ENCODE measurements at regions not wholly inside any gene's neighbourhood (a gene's known extent, or its start where the extent isn't known, plus 50 kb on each side); places are given as distances from the start of the nearest gene placed in this dataset.

- TF ChIP-seq POLR2A (IDR thresholded peaks at IDR 0.05) (no peak), POLR2AphosphoS5 (IDR thresholded peaks at IDR 0.05) (no peak), EP300 (IDR thresholded peaks at IDR 0.05) (no peak)
- TF ChIP-seq, protein P1, sequence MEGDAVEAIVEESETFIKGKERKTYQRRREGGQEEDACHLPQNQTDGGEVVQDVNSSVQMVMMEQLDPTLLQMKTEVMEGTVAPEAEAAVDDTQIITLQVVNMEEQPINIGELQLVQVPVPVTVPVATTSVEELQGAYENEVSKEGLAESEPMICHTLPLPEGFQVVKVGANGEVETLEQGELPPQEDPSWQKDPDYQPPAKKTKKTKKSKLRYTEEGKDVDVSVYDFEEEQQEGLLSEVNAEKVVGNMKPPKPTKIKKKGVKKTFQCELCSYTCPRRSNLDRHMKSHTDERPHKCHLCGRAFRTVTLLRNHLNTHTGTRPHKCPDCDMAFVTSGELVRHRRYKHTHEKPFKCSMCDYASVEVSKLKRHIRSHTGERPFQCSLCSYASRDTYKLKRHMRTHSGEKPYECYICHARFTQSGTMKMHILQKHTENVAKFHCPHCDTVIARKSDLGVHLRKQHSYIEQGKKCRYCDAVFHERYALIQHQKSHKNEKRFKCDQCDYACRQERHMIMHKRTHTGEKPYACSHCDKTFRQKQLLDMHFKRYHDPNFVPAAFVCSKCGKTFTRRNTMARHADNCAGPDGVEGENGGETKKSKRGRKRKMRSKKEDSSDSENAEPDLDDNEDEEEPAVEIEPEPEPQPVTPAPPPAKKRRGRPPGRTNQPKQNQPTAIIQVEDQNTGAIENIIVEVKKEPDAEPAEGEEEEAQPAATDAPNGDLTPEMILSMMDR (IDR thresholded peaks at IDR 0.05), result no peak
Measured at GRCh38 chr2:21939967-21940366, 816.2 kb downstream of the TDRD15 start.
